GM12891 (cell line): ENCODE measurements at regions not wholly inside any gene's neighbourhood (a gene's known extent, or its start where the extent isn't known, plus 50 kb on each side); places are given as distances from the start of the nearest gene placed in this dataset.

Experiments used
- DNase-seq: peaks from one replicate; pipeline ENCODE4 v3.0.0; 2011; ENCODE audit warnings: low spot score; ENCODE audit not compliant: insufficient read length
- FAIRE-seq: peaks from 2 replicates; lab custom pipeline; 2011; peaks lifted over from hg19 to GRCh38; lab: Jason Lieb, UNC
- PAX5 ChIP-seq: IDR thresholded peaks from 2 replicates; pipeline ENCODE4 v1.6.1; 2011; ENCODE audit warnings: low read length, moderate library complexity, mild to moderate bottlenecking; ENCODE audit not compliant: insufficient read depth, severe bottlenecking
- POLR2A ChIP-seq: IDR thresholded peaks from 2 replicates; pipeline ENCODE4 v1.6.1; 2011; ENCODE audit warnings: low read depth, low read length, control low read depth
- POLR2AphosphoS5 ChIP-seq: IDR thresholded peaks from 2 replicates; pipeline ENCODE4 v1.6.1; 2011; ENCODE audit warnings: low read depth, low read length, control low read depth
- POU2F2 ChIP-seq: IDR thresholded peaks from 2 replicates; pipeline ENCODE4 v1.6.1; 2011; ENCODE audit warnings: low read depth, mild to moderate bottlenecking, control low read depth, low read length, moderate library complexity
- SPI1 ChIP-seq: IDR thresholded peaks from 2 replicates; pipeline ENCODE4 v1.6.1; 2011; ENCODE audit warnings: low read depth, low read length, control low read depth
- TAF1 ChIP-seq: IDR thresholded peaks from 2 replicates; pipeline ENCODE4 v1.6.1; 2011; ENCODE audit warnings: low read depth, low read length, control low read depth

DNA sequence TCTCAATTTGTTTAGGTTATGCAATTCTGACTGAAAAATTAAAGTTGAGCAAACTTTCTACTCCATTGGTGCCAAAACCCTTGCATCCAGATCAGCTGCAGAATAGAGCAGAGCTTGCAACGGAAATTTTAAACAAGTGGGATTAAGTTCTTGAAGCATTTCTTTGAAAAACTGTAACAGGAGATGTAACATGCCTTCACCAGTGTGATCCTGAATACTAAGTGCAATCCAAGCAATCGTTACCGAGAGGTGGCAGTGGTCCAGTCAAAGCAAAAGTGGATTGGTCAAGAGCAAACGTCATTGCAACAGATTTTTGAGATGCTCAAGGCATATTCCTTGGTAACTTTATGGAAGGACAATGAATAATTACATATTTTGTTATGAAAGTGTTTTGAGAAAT is 841.1 kb upstream of the SLITRK5 start:
- no peak for TF ChIP-seq POLR2A
- FAIRE-seq (no peak), DNase-seq (no peak)

DNA sequence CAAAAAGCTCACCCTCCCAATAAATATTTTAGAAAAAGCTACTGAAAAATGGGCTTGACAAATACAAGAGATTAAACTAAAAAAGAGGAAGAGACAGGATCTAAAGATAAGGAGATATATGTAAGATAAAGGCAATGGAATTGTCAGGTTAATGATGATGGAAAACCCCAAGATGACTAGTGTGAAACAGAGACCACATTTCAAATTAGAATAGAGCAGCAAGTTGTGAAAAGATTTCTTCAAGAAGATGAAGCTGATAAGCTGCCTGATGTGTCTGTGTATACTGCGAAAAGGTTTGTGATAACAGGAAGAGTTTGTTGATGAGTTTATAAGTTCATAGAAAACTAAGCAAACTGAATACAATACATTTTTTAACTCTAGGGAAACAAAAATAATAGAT is 840.1 kb upstream of the SLITRK5 start:
- DNase-seq (no peak), FAIRE-seq (no peak)
- no peak for TF ChIP-seq POU2F2
- TF ChIP-seq TAF1: no peak
- TF ChIP-seq POLR2AphosphoS5: no peak
- TF ChIP-seq POLR2A: no peak
- TF ChIP-seq PAX5: no peak

DNA sequence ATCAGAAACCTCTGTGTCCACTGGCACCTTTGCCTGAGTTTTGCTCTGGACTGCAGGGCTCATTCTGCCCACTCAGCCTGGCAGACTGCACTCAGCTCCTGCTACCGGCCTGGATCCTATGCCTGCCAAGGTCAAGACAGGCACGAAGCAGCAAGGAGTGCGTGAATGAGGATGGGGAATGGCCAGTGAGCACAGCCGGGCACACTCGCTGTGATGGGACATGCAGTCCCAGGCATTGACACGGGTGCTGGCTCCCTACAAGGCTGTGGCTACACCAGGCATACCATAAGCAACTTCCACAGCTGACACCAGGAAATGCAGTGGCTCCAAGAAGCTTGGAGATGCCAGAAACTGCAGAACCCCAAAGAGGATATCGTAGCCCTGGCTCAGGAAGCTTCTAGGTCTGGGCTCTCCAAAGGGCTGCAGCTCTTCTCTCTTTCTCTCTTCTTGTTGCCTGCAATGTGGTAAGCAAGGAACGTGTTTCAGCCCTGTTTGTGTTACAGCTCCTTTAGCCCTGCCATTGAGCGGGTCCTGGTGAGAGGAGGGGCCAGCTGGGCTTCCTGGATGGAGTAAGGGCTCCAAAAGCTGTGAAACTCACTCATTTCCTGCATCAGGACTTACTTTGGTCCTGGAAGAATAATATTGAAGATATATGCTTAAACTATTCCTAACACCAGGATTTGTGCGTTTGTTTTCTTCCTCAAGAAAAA is 832.6 kb upstream of the SLITRK5 start:
- DNase-seq (no peak), FAIRE-seq (no peak)
- TF ChIP-seq POU2F2 (no peak), PAX5 (no peak), POLR2AphosphoS5 (no peak), SPI1 (no peak), POLR2A (no peak), TAF1 (no peak)

DNA sequence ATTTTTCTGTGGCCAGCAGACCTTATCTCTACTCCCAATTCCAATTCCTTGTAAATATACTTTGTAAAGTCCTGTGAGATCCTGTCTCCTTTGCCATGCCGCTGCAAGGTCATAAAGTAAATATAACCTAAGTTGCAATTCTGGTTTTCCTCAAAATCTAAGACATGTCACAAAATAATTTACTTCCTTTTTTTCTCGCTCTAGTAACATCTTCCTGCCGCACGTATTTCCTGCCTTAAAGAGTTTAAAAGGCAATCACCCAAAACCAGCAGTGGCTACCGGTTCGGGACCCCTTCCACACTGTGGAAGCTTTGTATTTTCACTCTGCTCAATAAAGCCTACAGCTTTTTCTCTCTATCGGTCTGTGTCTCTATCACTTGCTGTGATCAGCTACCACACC is 832.0 kb upstream of the SLITRK5 start:
- TF ChIP-seq PAX5: no peak
- TF ChIP-seq POLR2AphosphoS5: no peak
- TF ChIP-seq TAF1: no peak
- no peak for TF ChIP-seq POLR2A
- TF ChIP-seq SPI1: no peak
- TF ChIP-seq POU2F2: no peak
- no peak for DNase-seq
- no peak for FAIRE-seq

DNA sequence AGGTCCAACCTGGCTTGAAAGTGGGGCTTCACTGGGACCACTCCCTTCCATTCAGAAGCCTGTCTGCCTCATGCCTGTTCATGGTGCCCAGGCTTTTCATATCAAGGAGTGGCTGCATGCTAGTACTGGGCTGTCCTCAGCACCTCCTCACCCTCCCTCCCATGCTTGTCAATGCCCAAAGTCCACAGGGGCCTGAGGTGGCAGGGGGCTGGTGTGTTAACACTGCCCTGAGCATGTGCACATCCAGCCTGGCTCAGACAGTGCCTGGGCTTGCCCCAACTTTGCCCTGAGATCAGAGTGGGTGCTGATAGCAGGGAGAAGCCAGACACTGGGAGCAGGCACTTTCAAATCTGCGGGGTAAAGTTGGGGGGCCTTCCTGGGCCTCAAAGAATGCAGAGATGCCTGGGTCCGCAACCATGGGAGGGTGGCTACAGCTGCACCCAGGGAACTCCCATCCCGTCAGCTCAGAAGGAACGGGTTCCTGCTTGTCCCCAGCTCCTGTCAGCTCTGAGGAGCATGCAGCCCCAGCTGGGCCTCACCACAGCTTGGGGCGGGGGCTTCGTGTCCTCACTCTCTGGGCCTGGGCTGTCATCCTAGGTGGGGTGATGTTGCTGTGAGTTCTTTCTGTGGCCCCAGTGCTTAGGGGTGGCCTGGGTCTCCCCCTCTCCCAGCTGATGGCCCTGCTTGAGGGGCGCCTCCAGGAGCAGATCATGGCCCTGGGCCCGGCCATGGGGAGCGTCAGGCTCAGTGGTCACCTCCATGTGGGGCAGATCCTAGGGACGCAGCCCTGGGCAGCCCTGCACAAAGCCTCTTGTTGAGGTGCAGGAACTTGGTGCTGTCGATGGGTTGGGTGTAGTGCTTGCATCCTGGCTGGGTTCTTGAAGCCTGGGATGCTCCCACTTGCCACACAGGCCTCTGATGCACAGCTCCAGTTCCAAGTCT is 830.6 kb upstream of the SLITRK5 start:
- TF ChIP-seq SPI1 (no peak), PAX5 (no peak), POU2F2 (no peak), TAF1 (no peak), POLR2AphosphoS5 (no peak), POLR2A (no peak)
- FAIRE-seq (no peak), DNase-seq (no peak)

DNA sequence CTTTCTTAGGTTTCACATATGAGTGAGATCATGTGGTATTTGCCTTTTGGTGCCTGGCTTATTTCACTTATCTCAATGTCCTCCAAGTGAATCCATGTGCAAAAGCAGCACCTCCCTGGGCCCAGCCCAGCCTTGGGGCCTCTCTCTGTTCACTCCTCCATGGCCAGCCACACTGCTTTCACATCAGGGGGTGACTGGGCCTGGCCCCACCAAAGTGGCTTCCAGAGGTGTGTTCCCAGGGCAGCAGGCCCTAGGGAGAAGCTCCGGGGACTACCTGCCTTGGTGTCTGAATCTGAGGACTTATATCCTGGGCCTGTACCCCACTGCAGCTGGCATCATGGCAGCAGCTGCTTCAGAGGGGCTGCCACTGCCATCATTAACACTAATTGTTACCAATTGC is 829.9 kb upstream of the SLITRK5 start:
- TF ChIP-seq POU2F2: no peak
- TF ChIP-seq PAX5: no peak
- TF ChIP-seq SPI1: no peak
- TF ChIP-seq POLR2A: no peak
- TF ChIP-seq TAF1: no peak
- TF ChIP-seq POLR2AphosphoS5: no peak
- FAIRE-seq (no peak), DNase-seq (no peak)

DNA sequence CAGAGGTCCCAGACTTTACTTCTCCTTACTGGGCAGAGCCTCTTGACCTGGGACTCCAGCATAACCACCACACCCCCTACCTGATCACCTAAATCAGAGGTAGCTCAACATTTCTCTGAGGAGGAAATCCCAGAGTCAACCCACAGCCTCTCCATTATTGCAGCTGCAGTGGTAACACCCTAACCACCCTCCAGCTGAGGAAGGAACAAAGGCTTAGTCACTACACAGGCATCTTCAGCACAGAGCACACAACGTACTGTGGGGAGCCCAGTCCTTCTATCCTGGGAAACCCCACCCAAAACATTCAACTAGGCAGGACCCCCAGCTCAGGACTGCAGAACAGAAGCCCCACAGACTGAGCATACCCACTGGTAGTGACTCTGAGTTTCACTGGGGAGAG is 824.7 kb upstream of the SLITRK5 start:
- TF ChIP-seq POLR2A (no peak), SPI1 (no peak), POLR2AphosphoS5 (no peak), PAX5 (no peak), POU2F2 (no peak), TAF1 (no peak)
- no peak for DNase-seq
- FAIRE-seq: no peak

DNA sequence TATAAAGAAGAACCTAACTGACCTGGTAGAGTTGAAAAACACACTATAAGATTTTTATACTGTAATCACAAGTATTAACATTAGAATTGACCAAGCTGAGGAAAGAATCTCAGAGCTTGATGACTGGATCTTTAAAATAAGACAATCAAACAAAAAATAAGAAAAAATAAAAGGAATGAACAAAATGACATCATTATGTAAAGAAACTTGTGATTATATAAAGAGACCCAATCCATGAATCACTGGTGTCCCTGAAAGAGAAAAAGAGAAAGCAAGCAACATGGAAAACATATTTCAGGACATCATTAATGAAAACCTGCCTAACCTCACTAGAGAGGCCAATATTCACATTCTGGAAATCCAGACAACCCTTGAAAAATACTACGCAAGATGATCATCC is 822.5 kb upstream of the SLITRK5 start:
- DNase-seq (no peak), FAIRE-seq (no peak)
- TF ChIP-seq POLR2A (no peak), SPI1 (no peak), PAX5 (no peak), POLR2AphosphoS5 (no peak), TAF1 (no peak), POU2F2 (no peak)

DNA sequence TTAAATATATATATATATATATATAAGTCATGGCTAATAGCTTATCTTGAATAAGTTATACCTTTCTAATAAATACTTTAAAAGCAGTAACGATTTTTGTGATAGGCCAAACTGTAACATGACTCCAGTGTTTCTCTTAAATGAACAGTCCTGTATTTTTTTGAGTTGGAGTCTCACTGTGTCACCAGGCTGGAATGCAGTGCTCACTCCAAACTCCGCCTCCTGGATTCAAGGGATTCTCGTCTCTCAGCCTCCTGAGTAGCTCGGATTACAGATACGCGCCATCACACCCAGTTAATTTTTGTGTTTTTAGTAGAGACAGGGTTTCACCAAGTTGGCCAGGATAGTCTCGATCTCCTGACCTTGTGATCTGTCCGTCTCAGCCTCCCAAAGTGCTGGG is 814.2 kb upstream of the SLITRK5 start:
- FAIRE-seq (no peak), DNase-seq (no peak)
- TF ChIP-seq POU2F2 (no peak), SPI1 (no peak), TAF1 (no peak), POLR2AphosphoS5 (no peak), POLR2A (no peak), PAX5 (no peak)

DNA sequence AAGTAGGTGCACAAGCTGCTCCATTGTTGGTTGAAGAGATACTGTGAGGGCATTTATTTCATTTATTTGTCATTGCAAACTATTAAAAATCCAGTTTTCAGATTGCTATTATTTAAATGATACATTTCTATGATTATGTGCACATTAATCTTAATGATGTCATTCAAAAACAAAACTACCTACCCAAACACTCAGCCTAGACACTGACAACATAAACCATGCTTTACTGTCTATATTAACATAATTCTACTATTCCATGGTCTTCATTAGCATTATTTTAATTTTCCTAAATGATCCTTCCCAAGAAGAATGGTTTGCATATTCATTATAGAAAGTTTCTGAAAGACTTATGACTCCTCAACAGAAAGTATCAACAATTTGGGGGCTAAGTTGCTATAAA is 813.0 kb upstream of the SLITRK5 start:
- DNase-seq (no peak), FAIRE-seq (no peak)
- no peak for TF ChIP-seq TAF1
- TF ChIP-seq PAX5: no peak
- no peak for TF ChIP-seq SPI1
- no peak for TF ChIP-seq POU2F2
- no peak for TF ChIP-seq POLR2AphosphoS5
- no peak for TF ChIP-seq POLR2A
